ENCODE measurements at regions not wholly inside any gene's neighbourhood (a gene's known extent, or its start where the extent isn't known, plus 50 kb on each side); places are given as distances from the start of the nearest gene placed in this dataset.
A peak's percentile ranks its signal among the peaks of the same experiment; 100 is the strongest.

DNA sequence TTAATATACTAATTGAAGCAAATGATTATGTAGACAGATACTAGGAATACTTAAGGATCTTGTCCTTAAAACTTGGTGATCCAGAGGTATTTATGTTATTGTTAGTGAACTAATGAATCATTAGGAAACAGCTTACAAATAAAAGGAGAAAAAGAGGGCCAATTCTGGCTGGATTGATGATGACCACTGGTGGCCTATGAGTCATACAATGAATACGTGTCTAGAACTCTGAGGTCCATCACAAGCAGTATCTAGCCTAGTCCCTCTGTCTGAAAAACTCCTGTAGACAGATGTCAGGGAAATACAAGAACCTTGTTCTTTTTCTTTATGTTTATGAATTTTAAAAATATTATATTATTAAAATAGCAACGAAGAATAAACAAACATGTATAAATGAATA, 51.7 kb upstream of the RTL1 start:
- FAIRE-seq (peak; percentile 74), DNase-seq (ENCODE audit: low spot score) (peak; percentile 23)

DNA sequence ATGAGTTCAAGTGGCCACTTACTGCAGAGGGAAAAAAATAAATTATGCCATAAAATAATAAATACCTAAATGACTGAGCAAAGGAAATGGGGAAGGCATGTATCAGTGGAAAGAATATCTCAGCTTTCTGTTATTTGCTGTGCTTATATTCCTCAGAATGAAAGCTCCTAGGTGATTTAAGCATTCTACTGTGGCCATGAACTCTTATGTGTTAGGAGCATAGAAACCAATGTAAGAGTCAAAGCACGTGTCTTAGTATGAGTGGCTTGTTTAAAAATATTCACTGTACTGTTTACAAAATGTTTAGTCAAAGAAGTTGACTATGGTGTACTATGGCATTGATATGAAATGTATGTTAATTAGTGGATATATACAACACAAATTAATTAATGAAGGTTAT, 59.0 kb upstream of the RTL1 start:
- no peak for FAIRE-seq

DNA sequence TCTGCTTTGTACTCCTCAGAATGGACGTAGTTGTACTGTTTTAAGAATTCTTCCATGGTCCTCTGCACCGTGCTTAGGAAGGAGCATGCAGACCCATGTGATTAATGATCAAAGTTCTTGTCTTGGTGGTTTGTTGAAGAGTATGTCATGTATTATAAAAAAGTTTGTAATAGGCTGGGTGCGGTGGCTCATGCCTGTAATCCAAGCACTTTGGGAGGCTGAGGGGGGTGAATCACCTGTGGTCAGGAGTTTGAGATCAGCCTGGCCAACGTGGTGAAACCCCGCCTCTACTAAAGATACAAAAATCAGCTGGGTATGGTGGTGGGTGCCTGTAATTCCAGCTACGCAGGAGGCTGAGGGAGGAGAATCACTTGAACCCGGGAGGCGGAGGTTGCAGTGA, 61.8 kb upstream of the RTL1 start:
- peak; percentile 8 for FAIRE-seq
- DNase-seq (ENCODE audit: low spot score), result peak; percentile 32

More for the DNA sequence above, 59.0 kb upstream of the RTL1 start:
- DNase-seq (ENCODE audit: low spot score), result no peak

DNA sequence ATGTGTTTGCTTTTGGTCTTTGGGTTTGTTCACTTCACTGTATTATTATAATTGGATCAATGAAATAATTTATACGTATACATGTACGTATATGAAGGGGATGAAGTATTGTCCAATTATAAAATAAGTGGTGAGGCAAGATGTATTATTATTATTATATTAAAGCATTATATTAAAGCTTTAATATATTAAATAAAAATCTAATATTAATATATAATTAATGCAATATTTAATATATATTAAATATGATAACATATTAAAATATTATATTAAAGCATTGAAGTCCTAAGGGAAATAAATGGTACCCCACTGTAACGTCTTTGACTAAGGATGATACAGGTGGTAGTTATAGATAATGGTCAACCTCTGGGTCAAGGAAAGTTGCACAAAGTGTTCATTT, 63.7 kb upstream of the RTL1 start:
- FAIRE-seq, result no peak
- DNase-seq (ENCODE audit: low spot score), result no peak

DNA sequence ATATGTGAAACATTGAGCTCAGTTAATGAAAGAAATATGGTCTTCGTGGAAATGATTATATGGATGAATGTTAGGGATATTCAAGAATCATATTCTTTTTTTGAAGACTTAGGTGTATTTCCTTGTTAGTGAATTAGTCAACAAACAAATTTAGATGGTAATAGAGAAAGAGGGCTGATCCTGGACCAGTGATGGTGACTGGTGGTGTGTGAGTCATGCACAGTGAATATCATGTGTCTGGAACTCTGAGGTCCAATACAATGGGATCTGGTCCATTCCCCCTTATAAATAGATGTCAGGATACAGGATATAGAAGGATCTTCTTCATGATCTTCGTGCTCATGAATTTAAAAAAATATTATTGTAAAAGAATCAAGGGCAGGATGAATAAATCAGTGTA, 64.4 kb upstream of the RTL1 start:
- FAIRE-seq, result no peak

GRCh38 chr14:100972118-100972897, 68.8 kb upstream of the RTL1 start:
- FAIRE-seq, result peak; percentile 24
- DNase-seq (ENCODE audit: low spot score), result peak; percentile 27

More for the DNA sequence above, 64.4 kb upstream of the RTL1 start:
- DNase-seq (ENCODE audit: low spot score), result no peak

- FAIRE-seq, result peak; percentile 92
- DNase-seq (ENCODE audit: low spot score), result peak; percentile 75
Observed at GRCh38 chr14:100975671-100976070, 72.1 kb upstream of the RTL1 start.

- DNase-seq (ENCODE audit: low spot score) (no peak), FAIRE-seq (no peak)
Observed at GRCh38 chr14:100979079-100979478, 75.6 kb upstream of the RTL1 start.

DNA sequence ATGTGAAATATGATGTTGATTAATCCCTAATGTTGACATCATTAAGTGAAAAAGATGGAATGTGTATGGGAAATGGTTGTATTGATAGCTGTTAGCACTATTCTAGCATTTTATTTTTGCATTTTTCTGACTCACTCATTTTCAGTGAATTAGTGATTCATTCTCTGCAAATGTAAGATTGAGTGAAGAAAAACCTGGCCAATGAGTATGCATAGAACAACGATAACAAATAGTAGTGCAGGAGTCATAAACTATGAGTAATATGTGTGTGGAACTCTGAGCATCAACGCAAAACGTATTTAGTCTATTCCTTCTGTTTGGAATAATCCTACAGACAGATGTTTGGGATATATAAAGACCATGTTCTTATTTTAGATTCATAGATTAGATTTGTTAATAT, 76.3 kb upstream of the RTL1 start:
- DNase-seq (ENCODE audit: low spot score) (peak; percentile 61), FAIRE-seq (peak; percentile 78)

- FAIRE-seq (no peak), DNase-seq (ENCODE audit: low spot score) (no peak)
Observed at GRCh38 chr14:100980823-100981222, 77.3 kb upstream of the RTL1 start.

DNA sequence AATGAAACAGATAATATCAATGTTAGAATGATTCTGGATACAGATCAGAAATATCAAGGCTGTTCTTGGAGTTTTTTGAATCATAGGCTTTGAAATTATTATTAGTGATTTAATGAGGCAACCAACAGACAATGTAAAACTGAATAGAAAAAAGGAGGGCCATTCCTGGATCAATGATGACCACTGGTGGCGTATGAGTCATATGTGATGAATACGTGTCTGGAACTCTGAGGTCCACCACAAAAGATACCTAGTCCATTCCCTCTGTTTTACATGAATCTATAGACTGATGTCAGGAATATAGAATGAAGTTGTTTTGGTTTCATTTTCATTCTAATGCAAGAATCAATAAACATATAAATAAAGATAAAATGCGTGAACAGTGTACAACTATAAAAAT, 78.3 kb upstream of the RTL1 start:
- FAIRE-seq (peak; percentile 85), DNase-seq (ENCODE audit: low spot score) (peak; percentile 40)

- FAIRE-seq (no peak), DNase-seq (ENCODE audit: low spot score) (no peak)
Observed at GRCh38 chr14:100982353-100982752, 78.8 kb upstream of the RTL1 start.

- FAIRE-seq, result peak; percentile 84
- no peak for DNase-seq (ENCODE audit: low spot score)
Observed at GRCh38 chr14:100982762-100983161, 79.2 kb upstream of the RTL1 start.

DNA sequence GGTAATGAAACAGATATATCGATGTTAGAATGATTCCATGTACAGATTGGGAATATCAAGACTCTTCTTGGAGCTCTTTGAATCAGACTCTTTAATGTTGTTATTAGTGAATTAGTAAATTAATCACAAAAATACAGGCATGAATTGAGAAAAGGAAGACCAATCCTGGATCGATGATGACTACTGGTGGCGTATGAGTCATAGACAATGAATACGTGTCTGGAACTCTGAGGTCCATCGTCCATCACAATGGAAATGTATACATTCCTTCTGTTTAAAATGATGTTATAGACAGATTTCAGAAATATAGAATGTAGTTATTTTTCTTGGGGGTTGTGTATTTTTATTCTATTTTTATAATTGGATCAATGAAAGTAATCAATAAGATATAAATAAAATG, 80.2 kb upstream of the RTL1 start:
- DNase-seq (ENCODE audit: low spot score) (no peak), FAIRE-seq (no peak)

- DNase-seq (ENCODE audit: low spot score) (peak; percentile 40), FAIRE-seq (no peak)
Observed at GRCh38 chr14:100988011-100988410, 84.5 kb upstream of the RTL1 start.

- FAIRE-seq (peak; percentile 90), DNase-seq (ENCODE audit: low spot score) (peak; percentile 85)
Observed at GRCh38 chr14:100988411-100988900, 84.9 kb upstream of the RTL1 start.

DNA sequence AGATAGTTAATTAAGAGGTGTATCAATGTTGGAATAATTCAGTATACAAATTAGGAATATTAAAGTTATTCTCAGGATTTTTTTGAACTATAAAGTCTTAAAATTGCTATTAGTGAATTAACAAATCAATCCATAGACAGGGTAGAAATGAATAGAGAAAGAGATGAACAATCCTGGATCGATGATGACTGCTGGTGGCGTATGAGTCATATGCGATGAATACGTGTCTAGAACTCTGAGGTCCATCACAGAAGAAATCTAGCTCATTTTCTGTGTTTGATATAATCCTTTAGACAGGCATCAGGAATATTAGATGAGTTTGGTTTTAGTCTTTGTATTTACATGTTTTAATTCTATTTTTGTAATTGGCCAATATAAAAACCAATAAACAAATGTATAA, 85.4 kb upstream of the RTL1 start:
- no peak for FAIRE-seq
- no peak for DNase-seq (ENCODE audit: low spot score)

- FAIRE-seq, result peak; percentile 38
Observed at GRCh38 chr14:100989924-100990323, 86.4 kb upstream of the RTL1 start.

GRCh38 chr14:100994082-100994481, 90.6 kb upstream of the RTL1 start:
- FAIRE-seq (no peak), DNase-seq (ENCODE audit: low spot score) (no peak)

More at GRCh38 chr14:100989924-100990323, 86.4 kb upstream of the RTL1 start:
- no peak for DNase-seq (ENCODE audit: low spot score)

DNA sequence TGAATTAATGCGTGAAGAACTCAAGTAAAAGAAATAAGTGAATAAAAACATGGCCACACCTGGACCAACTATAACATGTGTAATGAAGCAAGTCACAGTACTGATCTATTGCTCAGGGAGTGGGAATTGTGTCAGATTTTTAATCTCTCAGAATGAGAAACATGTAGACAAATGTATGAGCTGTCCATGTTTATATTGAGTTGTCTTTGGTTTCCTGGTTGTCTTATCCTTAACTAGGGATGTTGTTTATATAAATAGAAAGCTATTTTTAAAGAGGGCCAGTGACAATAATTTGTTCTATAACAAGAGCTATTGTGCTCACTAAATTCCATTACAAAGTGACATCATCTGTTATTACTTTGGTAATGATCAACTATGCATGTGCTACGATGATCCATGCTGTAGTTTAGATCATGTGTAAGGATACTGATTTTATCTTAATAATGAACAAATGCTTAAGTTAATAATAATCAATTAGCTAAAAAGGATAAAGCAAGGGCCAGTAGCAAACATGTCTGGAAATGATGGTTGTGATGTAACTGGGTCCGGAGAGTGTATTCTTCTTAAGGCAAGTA, 91.3 kb upstream of the RTL1 start:
- FAIRE-seq, result no peak

GRCh38 chr14:101000711-101001250, 97.3 kb upstream of the RTL1 start:
- DNase-seq (ENCODE audit: low spot score) (no peak), FAIRE-seq (no peak)

More for the DNA sequence above, 91.3 kb upstream of the RTL1 start:
- no peak for DNase-seq (ENCODE audit: low spot score)

- FAIRE-seq (peak; percentile 59), DNase-seq (ENCODE audit: low spot score) (peak; percentile 52)
Observed at GRCh38 chr14:101001311-101002069, 98.0 kb upstream of the RTL1 start.
